ENCODE measurements at regions not wholly inside any gene's neighbourhood (a gene's known extent, or its start where the extent isn't known, plus 50 kb on each side); places are given as distances from the start of the nearest gene placed in this dataset.

- TF ChIP-seq NR2C2 (CRISPR knock-in tag; IDR thresholded peaks at IDR 0.05): no peak
- no peak for TF ChIP-seq USF1 (CRISPR knock-in tag; IDR thresholded peaks at IDR 0.05)
- TF ChIP-seq ZNF232 (CRISPR knock-in tag; IDR thresholded peaks at IDR 0.05): no peak
- TF ChIP-seq, protein P1, sequence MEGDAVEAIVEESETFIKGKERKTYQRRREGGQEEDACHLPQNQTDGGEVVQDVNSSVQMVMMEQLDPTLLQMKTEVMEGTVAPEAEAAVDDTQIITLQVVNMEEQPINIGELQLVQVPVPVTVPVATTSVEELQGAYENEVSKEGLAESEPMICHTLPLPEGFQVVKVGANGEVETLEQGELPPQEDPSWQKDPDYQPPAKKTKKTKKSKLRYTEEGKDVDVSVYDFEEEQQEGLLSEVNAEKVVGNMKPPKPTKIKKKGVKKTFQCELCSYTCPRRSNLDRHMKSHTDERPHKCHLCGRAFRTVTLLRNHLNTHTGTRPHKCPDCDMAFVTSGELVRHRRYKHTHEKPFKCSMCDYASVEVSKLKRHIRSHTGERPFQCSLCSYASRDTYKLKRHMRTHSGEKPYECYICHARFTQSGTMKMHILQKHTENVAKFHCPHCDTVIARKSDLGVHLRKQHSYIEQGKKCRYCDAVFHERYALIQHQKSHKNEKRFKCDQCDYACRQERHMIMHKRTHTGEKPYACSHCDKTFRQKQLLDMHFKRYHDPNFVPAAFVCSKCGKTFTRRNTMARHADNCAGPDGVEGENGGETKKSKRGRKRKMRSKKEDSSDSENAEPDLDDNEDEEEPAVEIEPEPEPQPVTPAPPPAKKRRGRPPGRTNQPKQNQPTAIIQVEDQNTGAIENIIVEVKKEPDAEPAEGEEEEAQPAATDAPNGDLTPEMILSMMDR (IDR thresholded peaks at IDR 0.05): no peak
- TF ChIP-seq, protein P2, sequence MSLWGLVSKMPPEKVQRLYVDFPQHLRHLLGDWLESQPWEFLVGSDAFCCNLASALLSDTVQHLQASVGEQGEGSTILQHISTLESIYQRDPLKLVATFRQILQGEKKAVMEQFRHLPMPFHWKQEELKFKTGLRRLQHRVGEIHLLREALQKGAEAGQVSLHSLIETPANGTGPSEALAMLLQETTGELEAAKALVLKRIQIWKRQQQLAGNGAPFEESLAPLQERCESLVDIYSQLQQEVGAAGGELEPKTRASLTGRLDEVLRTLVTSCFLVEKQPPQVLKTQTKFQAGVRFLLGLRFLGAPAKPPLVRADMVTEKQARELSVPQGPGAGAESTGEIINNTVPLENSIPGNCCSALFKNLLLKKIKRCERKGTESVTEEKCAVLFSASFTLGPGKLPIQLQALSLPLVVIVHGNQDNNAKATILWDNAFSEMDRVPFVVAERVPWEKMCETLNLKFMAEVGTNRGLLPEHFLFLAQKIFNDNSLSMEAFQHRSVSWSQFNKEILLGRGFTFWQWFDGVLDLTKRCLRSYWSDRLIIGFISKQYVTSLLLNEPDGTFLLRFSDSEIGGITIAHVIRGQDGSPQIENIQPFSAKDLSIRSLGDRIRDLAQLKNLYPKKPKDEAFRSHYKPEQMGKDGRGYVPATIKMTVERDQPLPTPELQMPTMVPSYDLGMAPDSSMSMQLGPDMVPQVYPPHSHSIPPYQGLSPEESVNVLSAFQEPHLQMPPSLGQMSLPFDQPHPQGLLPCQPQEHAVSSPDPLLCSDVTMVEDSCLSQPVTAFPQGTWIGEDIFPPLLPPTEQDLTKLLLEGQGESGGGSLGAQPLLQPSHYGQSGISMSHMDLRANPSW (CRISPR knock-in tag; conservative IDR thresholded peaks at IDR 0.05; ENCODE audit: low read depth): no peak
- no peak for TF ChIP-seq MXD4 (CRISPR knock-in tag; IDR thresholded peaks at IDR 0.05; ENCODE audit: borderline replicate concordance)
- TF ChIP-seq ZNF138 (CRISPR knock-in tag; conservative IDR thresholded peaks at IDR 0.05): no peak
- no peak for TF ChIP-seq ELF4 (CRISPR knock-in tag; IDR thresholded peaks at IDR 0.05; ENCODE audit: low read depth)
- TF ChIP-seq, protein P3, sequence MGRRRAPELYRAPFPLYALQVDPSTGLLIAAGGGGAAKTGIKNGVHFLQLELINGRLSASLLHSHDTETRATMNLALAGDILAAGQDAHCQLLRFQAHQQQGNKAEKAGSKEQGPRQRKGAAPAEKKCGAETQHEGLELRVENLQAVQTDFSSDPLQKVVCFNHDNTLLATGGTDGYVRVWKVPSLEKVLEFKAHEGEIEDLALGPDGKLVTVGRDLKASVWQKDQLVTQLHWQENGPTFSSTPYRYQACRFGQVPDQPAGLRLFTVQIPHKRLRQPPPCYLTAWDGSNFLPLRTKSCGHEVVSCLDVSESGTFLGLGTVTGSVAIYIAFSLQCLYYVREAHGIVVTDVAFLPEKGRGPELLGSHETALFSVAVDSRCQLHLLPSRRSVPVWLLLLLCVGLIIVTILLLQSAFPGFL (CRISPR knock-in tag; IDR thresholded peaks at IDR 0.05; ENCODE audit: borderline replicate concordance): no peak
- no peak for TF ChIP-seq FOXP1 (CRISPR knock-in tag; IDR thresholded peaks at IDR 0.05; ENCODE audit: borderline replicate concordance)
- no peak for TF ChIP-seq SP1 (CRISPR knock-in tag; conservative IDR thresholded peaks at IDR 0.05)
- TF ChIP-seq, protein P4, sequence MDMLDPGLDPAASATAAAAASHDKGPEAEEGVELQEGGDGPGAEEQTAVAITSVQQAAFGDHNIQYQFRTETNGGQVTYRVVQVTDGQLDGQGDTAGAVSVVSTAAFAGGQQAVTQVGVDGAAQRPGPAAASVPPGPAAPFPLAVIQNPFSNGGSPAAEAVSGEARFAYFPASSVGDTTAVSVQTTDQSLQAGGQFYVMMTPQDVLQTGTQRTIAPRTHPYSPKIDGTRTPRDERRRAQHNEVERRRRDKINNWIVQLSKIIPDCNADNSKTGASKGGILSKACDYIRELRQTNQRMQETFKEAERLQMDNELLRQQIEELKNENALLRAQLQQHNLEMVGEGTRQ (CRISPR knock-in tag; IDR thresholded peaks at IDR 0.05): no peak
Observed at GRCh38 chr6:126909493-126909892, 209.0 kb upstream of the RSPO3 start.

All from WTC11 (cell line).